Left lobe of liver (tissue), 2 donors: ENCODE measurements at regions not wholly inside any gene's neighbourhood (a gene's known extent, or its start where the extent isn't known, plus 50 kb on each side); places are given as distances from the start of the nearest gene placed in this dataset.

Source experiments
- ATAC-seq: fragments of 200-7000 bp; cut with Tn5 transposase; one replicate; pipeline ENCODE4 v1.9.1; 2020; ENCODE audit warnings: mild to moderate bottlenecking, moderate library complexity
- DNase-seq: peaks from one replicate; pipeline ENCODE4 v3.0.0-alpha.2; 2020; ENCODE audit warnings: low spot score
- donor health status: DM: no; HTN: no; CAD: no; lungs with moderate emphysema.
- donor health status: DM: no; HTN: yes; CAD: no.

DNA sequence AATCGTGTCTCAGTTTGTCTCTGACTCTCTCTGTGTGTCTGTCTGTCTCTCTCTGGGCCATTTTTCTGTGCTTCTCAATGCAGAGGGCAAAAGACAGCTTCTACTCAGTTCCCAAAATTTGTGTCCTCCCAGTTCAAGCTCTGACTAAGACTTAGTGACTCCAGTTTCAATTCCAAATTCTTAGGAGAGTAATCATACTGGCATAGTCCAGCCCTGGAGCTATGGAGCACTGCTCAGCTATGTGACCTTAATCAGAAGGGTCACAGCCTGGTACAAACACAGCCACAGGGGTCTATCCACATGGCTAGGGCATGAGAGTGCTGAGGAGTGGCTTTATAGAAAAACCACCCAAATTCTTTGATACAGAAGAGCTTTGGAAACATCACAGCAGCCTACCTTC lies 91.9 kb downstream of the FOXF2 start:
- no peak for ATAC-seq
- DNase-seq = no peak

DNA sequence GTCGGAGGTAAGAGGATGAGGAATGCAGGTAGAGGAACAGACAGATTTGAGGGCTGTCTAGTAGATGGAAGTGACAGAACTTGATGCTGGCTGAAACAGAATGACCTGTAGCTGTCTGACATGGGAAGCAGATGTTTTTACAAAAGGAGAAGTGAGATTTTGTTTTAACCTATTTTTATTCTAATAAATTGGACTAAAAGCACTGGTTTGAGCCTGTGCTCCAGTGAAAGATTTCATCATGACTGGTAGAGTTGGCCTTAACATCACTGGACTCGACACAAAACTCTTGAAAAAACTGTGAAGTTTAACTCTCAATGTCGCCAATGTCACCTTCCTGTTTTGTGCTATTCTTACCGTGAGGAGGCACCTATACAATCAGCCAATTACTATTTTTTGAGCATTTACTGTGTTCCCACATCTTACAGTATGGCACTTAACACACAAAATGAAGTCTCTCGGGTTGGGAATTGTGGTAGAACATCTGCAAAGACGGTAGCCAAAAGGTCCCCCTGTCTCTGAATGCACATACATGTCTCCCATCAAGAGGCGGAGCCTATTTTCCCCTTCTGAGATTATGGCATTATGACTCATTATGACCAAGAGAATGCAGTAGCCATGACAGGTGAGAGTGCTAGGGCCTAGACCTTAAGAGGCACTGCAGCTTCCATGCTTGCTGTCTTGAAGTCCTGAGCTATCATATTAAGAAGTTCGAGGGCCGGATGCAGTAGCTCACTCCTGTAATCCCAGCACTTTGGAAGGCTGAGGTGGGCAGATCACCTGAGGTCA lies 93.2 kb downstream of the FOXF2 start:
- DNase-seq (no peak), ATAC-seq (no peak)

GRCh38 chr6:1485678-1486077 lies 96.3 kb downstream of the FOXF2 start:
- ATAC-seq = no peak
- DNase-seq = no peak

- DNase-seq (no peak), ATAC-seq (no peak)
Measured at GRCh38 chr6:1486387-1486786, 97.0 kb downstream of the FOXF2 start.

DNA sequence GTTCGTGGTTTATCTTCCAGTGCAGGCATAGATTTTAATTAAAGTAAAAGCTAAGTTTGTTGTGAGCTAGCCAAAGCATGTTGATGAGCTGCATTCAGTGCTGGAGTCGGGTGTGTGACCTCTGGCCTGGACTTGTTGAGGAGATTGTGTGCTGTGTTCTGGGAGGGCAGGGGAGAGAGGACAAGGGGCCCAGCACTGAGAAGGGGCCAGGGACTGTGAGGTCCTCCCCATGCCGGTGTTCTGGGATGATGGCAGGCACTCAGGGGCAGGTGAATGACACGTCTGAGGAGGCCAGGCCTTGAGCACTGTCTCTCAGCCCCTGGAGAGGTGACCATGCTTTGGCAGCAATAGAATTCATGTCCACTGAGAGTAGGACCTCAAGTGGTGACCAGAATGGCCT lies 97.9 kb downstream of the FOXF2 start:
- no peak for ATAC-seq
- no peak for DNase-seq

- ATAC-seq = no peak
- no peak for DNase-seq
Measured at GRCh38 chr6:1491025-1491424, 101.6 kb downstream of the FOXF2 start.

- ATAC-seq = no peak
- DNase-seq = no peak
Measured at GRCh38 chr6:1491591-1492319, 102.4 kb downstream of the FOXF2 start.

DNA sequence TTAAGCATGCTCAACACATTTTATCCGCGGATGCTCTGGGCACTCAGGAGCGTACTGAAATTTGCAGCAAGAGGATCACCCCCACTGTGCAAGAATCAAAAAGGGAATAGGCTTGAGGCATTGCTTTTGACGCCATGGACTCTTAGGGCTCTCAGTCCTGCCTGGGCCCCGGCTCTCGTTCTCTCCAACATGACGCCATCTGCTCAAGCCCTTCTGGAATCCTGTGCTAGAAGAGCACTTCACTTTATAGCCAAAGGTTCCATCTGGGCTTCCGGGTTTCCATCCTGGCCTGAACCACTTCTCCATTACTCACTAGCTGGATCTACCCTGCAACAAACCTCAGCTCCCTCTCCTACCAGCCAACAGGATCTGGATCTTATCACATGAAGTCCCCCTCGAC lies 105.3 kb downstream of the FOXF2 start:
- ATAC-seq (no peak), DNase-seq (no peak)

- ATAC-seq = no peak
- no peak for DNase-seq
Measured at GRCh38 chr6:1495344-1495743, 106.0 kb downstream of the FOXF2 start.

GRCh38 chr6:1496092-1496491 lies 106.7 kb downstream of the FOXF2 start:
- DNase-seq = no peak
- ATAC-seq = no peak

GRCh38 chr6:1496836-1497760 lies 107.7 kb downstream of the FOXF2 start:
- DNase-seq (no peak), ATAC-seq (no peak)

- DNase-seq = no peak
- ATAC-seq = no peak
Measured at GRCh38 chr6:1497761-1498105, 108.4 kb downstream of the FOXF2 start.

- DNase-seq = no peak
- ATAC-seq = no peak
Measured at GRCh38 chr6:1498491-1499113, 109.2 kb downstream of the FOXF2 start.

DNA sequence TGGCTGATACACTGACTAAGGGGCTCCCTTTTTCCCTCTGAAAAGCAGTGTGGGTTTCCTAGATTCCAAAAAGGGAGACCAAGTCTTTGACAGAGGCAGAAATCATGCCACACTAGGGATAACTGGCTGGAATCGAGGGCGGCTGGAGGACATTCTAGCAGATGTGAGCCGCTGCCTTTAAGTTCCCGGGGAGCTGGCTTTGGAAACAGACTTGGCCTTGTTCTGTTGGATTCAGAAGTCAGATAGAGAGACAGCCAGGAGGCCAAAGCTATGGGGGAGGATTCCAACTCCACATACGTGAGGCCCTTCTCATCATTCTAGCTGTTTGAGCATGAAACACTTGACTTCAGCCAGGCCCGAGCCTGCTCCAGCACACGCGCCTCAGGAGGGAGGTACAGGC lies 109.9 kb upstream of the FOXC1 start:
- DNase-seq = no peak
- ATAC-seq = no peak

GRCh38 chr6:1500913-1501312 lies 108.8 kb upstream of the FOXC1 start:
- no peak for DNase-seq
- no peak for ATAC-seq

- no peak for DNase-seq
- ATAC-seq = no peak
Measured at GRCh38 chr6:1502041-1502440, 107.7 kb upstream of the FOXC1 start.

DNA sequence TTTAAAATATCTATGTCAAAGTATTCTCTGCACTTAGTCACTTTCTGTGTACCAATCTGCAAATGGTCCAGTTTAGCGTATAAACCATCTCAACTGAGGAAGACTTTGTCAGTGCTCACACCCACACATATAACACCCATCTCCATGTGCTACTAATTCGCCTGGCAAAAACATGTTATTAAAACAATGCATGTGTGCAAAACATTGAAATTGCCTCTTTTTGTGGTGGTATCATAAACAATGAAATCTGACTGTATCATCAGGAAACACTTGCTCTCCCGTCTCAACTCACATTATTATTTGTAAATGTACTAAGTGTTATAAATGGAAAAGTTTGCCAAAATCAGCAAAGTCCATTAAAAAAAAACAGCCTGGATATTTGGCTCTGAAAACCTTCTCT lies 105.9 kb upstream of the FOXC1 start:
- no peak for DNase-seq
- ATAC-seq = no peak

DNA sequence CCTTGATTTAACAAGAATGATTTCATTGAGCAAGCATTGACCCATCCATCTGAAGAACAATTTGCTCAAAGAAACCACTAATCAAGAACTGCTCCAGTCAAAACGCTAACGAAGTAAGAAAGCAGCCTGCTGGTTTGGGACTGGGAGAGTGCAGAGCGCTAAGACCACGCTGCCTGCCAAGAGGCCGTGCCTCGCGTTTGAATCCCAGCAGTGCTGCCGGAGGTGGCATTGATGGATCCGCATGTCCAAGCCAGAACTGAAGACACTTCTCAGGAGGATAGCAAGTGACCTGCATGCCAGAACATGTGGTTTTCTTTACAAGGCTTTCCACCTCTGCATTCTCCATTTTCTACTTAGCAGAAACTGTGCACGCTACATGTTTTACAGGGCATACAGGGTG lies 105.2 kb upstream of the FOXC1 start:
- ATAC-seq = no peak
- no peak for DNase-seq

GRCh38 chr6:1507251-1507650 lies 102.5 kb upstream of the FOXC1 start:
- DNase-seq = no peak

GRCh38 chr6:1509241-1509640 lies 100.5 kb upstream of the FOXC1 start:
- ATAC-seq (no peak), DNase-seq (no peak)

More at GRCh38 chr6:1507251-1507650, 102.5 kb upstream of the FOXC1 start:
- ATAC-seq = no peak

DNA sequence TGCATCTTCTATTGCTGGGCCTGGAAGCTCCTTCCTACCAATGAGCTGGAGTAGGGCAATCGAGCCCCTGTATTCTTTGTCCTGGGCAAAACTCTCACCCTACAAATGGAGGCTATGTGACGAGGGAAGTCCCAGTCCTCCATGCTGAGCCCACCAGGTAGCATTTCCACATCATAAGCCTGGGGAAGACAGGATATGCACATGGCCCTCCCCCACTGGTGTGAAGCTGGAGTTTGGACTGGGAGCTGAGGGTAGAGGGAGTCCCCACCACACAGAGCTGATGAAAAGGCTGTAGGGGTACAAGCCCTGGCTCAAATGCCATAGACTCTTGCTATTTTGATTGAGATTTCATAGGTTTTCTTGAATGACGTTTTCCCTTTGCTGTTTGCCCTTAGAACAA lies 99.5 kb upstream of the FOXC1 start:
- DNase-seq (no peak), ATAC-seq (no peak)
